Endothelial cell of umbilical vein (primary cell): ENCODE measurements at regions not wholly inside any gene's neighbourhood (a gene's known extent, or its start where the extent isn't known, plus 50 kb on each side); places are given as distances from the start of the nearest gene placed in this dataset.

Experiments used
- BruUV-seq: library from RNA; stranded (reverse); fragments of 400-500 nt; replicated peaks from 2 replicates; lab custom pipeline; 2021; lab: Mats Ljungman, UMichigan
- CTCF ChIA-PET: fragments of 300-600, 350-600 bp; sonication (Branson Sonifier 250); formaldehyde crosslinking; loops from one replicate; lab custom pipeline; 2021; ENCODE audit warnings: antibody characterized with exemption, inconsistent platforms; lab: Charles Lee
- POLR2A ChIA-PET: fragments of 300-600, 350-600 bp; sonication (Branson Sonifier 250); formaldehyde crosslinking; loops from one replicate; lab custom pipeline; 2021; ENCODE audit warnings: antibody characterized with exemption, inconsistent platforms; lab: Charles Lee
- DNase-seq: peaks from one replicate; pipeline ENCODE4 v3.0.0-alpha.2; 2011; ENCODE audit warnings: low read depth, low spot score
- FAIRE-seq: peaks from 2 replicates; lab custom pipeline; 2011; peaks lifted over from hg19 to GRCh38; lab: Jason Lieb, UNC
- H2AFZ ChIP-seq: 2 replicates; pipeline ENCODE4 v1.6.0; 2012; ENCODE audit warnings: low read depth, low read length, control low read depth, inconsistent platforms
- H3K27ac ChIP-seq: 2 replicates; pipeline ENCODE4 v1.5.1; 2011; ENCODE audit warnings: low read depth, mild to moderate bottlenecking, control low read depth, low read length, moderate library complexity; ENCODE audit not compliant: insufficient read depth
- H3K27me3 ChIP-seq, 2 experiments: 2 replicates each; pipeline versions ENCODE4 v1.6.0 to v1.6.1; 2011; ENCODE audit warnings: low read length in 2 of 2, mixed read lengths in 1 of 2; ENCODE audit not compliant: control insufficient read depth in 2 of 2, insufficient read depth in 2 of 2
- H3K36me3 ChIP-seq, 2 experiments: 2 replicates in 1 of 2; 3 replicates in 1 of 2; pipeline ENCODE4 v1.5.1; 2011; ENCODE audit warnings: low read length in 2 of 2, mild to moderate bottlenecking in 1 of 2, moderate library complexity in 1 of 2; ENCODE audit not compliant: control insufficient read depth in 2 of 2, insufficient read depth in 2 of 2; ENCODE audit errors: extremely low read depth in 1 of 2
- H3K4me1 ChIP-seq: 3 replicates; pipeline ENCODE4 v1.5.1; 2011; ENCODE audit warnings: mild to moderate bottlenecking, low read length; ENCODE audit not compliant: control insufficient read depth, insufficient read depth; ENCODE audit errors: extremely low read depth
- H3K4me2 ChIP-seq: 2 replicates; pipeline ENCODE4 v1.6.1; 2011; ENCODE audit warnings: low read length, control low read depth, mixed read lengths; ENCODE audit not compliant: insufficient read depth
- H3K4me3 ChIP-seq, 3 experiments: fragments of 200-600 bp in 1 of 3; sonication (generic), shearing (Covaris generic) in 1 of 3; replicated peaks in 1 of 3; 2 replicates each; pipeline ENCODE4 v1.5.1; 2011 to 2016; ENCODE audit warnings: control low read depth in 3 of 3, low read length in 3 of 3, mild to moderate bottlenecking in 2 of 3, inconsistent platforms in 1 of 3, low read depth in 1 of 3, moderate library complexity in 1 of 3; ENCODE audit not compliant: insufficient read depth in 1 of 3
- H3K79me2 ChIP-seq: 2 replicates; pipeline ENCODE4 v1.6.0; 2012; ENCODE audit warnings: low read length, inconsistent platforms; ENCODE audit not compliant: control insufficient read depth, insufficient read depth
- H3K9ac ChIP-seq: replicated peaks from 2 replicates; pipeline ENCODE3; 2011; ENCODE audit warnings: low read length, control low read depth; ENCODE audit not compliant: insufficient read depth; ENCODE audit errors: extremely low read depth
- H3K9me1 ChIP-seq: replicated peaks from 3 replicates; pipeline ENCODE4 v1.6.0; 2011; ENCODE audit warnings: mild to moderate bottlenecking, low read length; ENCODE audit not compliant: control insufficient read depth, insufficient read depth; ENCODE audit errors: extremely low read depth
- H3K9me3 ChIP-seq: replicated peaks from 2 replicates; pipeline ENCODE4 v1.5.1; 2012; ENCODE audit warnings: low read length, inconsistent platforms; ENCODE audit not compliant: control insufficient read depth, insufficient read depth
- H4K20me1 ChIP-seq: replicated peaks from 2 replicates; pipeline ENCODE3; 2011; ENCODE audit warnings: mild to moderate bottlenecking, low read length; ENCODE audit not compliant: control insufficient read depth, insufficient read depth; ENCODE audit errors: extremely low read depth
- EZH2 ChIP-seq: IDR thresholded peaks from 2 replicates; pipeline ENCODE4 v1.6.1; 2012; ENCODE audit warnings: borderline replicate concordance, low read depth, mild to moderate bottlenecking, moderate library complexity, low read length, inconsistent platforms; ENCODE audit not compliant: severe bottlenecking
- FOS ChIP-seq: IDR thresholded peaks from 2 replicates; pipeline ENCODE4 v1.6.1; 2011; ENCODE audit warnings: mild to moderate bottlenecking, low read length, moderate library complexity, borderline replicate concordance; ENCODE audit not compliant: insufficient read depth
- GATA2 ChIP-seq: IDR thresholded peaks from 2 replicates; pipeline ENCODE4 v1.7.0; 2011; ENCODE audit warnings: low read depth, mild to moderate bottlenecking, moderate library complexity, mixed read lengths, low read length; ENCODE audit not compliant: insufficient read length, insufficient read depth
- JUN ChIP-seq: IDR thresholded peaks from 2 replicates; pipeline ENCODE4 v1.6.1; 2011; ENCODE audit warnings: borderline replicate concordance, low read depth; ENCODE audit not compliant: insufficient read length, insufficient read depth
- MYC ChIP-seq: IDR thresholded peaks from one replicate; pipeline ENCODE4 v1.6.1; 2011; ENCODE audit warnings: mild to moderate bottlenecking, low read depth, low read length
- POLR2A ChIP-seq: IDR thresholded peaks from 2 replicates; pipeline ENCODE4 v1.6.1; 2012; ENCODE audit warnings: low read depth, mild to moderate bottlenecking, control low read depth, low read length
- POLR2AphosphoS5 ChIP-seq: IDR thresholded peaks from 2 replicates; pipeline ENCODE4 v1.6.1; 2012; ENCODE audit warnings: low read depth, mild to moderate bottlenecking, control low read depth, low read length, moderate library complexity; ENCODE audit not compliant: insufficient read depth
- dilution Hi-C: fragments of 300-500 bp; cut with MboI; formaldehyde crosslinking; loops from one replicate; pipeline ENCODE4 v1.15.0; 2019; ENCODE audit warnings: low sequenced_read_pairs; ENCODE audit not compliant: extremely low pct_ligation_motif_present
- intact Hi-C: fragments of 100-400 bp; cut with micrococcal nuclease; formaldehyde crosslinking; loops from one replicate; pipeline ENCODE4 v1.10.0; 2022
- TF ChIP-seq, protein P1 (sequence below), 2 donors: IDR thresholded peaks; 1 replicate in 1 of 2; 2 replicates in 1 of 2; pipeline ENCODE4 v1.5.1; 2011; ENCODE audit warnings: low read length in 2 of 2, mild to moderate bottlenecking in 2 of 2, moderate library complexity in 2 of 2, control low read depth in 1 of 2, inconsistent platforms in 1 of 2, low read depth in 1 of 2; ENCODE audit not compliant: insufficient read depth in 1 of 2; ENCODE audit errors: extremely low read depth in 1 of 2
- TF ChIP-seq, protein P2 (sequence below): IDR thresholded peaks from 2 replicates; pipeline ENCODE4 v1.6.1; 2011; ENCODE audit not compliant: insufficient read depth, insufficient read length

DNA sequence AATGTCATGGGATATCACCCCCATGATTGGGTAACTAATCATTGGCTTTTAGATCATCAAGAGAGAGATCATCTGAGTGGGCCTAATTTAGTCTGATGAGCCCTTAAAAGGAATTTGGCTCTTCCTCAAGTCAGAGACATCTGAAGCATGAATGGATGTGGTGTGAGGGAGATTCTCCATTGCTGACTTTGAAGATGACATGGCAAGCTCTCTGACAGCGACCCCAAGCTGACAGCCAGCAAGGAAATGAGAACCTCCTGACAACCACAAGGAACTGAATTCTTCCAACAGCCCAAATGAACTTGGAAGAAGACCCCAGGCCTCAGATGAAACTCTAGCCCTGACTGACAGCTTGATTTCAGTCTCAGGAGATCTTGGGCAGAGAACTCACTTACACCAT lies 108.4 kb upstream of the SPATA12 start:
- ChIA-PET CTCF (no interaction called here), POLR2A (no interaction called here)
- Histone ChIP-seq H3K9me1 (no peaks in the 10 kb centered on the region), H3K9me3 (no peaks in the 10 kb centered on the region), H2AFZ (no peak overlapping the region), H3K4me2 (no peak overlapping the region), H3K36me3 (no peaks in the 10 kb centered on the region), H3K9ac (no peak overlapping the region), H3K4me3 (no peak overlapping the region), H3K27me3 (no peaks in the 10 kb centered on the region), H3K79me2 (no peaks in the 10 kb centered on the region), H3K27ac (no peak overlapping the region), H3K4me1 (no peaks in the 10 kb centered on the region), H4K20me1 (no peaks in the 10 kb centered on the region)
- no TSS peak for BruUV-seq
- dilution Hi-C loops (no loop called here), intact Hi-C loops (no loop called here)
- DNase-seq = no peak
- no peak for FAIRE-seq
- no peak for TF ChIP-seq POLR2AphosphoS5
- no peak for TF ChIP-seq MYC
- TF ChIP-seq GATA2 = no peak
- TF ChIP-seq, protein P1, sequence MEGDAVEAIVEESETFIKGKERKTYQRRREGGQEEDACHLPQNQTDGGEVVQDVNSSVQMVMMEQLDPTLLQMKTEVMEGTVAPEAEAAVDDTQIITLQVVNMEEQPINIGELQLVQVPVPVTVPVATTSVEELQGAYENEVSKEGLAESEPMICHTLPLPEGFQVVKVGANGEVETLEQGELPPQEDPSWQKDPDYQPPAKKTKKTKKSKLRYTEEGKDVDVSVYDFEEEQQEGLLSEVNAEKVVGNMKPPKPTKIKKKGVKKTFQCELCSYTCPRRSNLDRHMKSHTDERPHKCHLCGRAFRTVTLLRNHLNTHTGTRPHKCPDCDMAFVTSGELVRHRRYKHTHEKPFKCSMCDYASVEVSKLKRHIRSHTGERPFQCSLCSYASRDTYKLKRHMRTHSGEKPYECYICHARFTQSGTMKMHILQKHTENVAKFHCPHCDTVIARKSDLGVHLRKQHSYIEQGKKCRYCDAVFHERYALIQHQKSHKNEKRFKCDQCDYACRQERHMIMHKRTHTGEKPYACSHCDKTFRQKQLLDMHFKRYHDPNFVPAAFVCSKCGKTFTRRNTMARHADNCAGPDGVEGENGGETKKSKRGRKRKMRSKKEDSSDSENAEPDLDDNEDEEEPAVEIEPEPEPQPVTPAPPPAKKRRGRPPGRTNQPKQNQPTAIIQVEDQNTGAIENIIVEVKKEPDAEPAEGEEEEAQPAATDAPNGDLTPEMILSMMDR (IDR thresholded peaks at IDR 0.05; ENCODE audit: extremely low read depth in 1 of 2, insufficient read depth in 1 of 2, low read depth in 1 of 2, low read length in 2 of 2) = no peak
- no peak for TF ChIP-seq POLR2A
- TF ChIP-seq EZH2 = no peak
- TF ChIP-seq FOS = no peak
- TF ChIP-seq, protein P2, sequence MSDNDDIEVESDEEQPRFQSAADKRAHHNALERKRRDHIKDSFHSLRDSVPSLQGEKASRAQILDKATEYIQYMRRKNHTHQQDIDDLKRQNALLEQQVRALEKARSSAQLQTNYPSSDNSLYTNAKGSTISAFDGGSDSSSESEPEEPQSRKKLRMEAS = no peak
- no peak for TF ChIP-seq JUN
